ENCODE measurements at regions not wholly inside any gene's neighbourhood (a gene's known extent, or its start where the extent isn't known, plus 50 kb on each side); places are given as distances from the start of the nearest gene placed in this dataset.

GRCh38 chr2:128633501-128633900, 314.8 kb upstream of the HS6ST1 start:
- ATAC-seq (ENCODE audit: low read depth) (no peak), DNase-seq (ENCODE audit: low spot score) (no peak)
- H3K27me3 ChIP-seq (ENCODE audit: insufficient read depth, poor library complexity, severe bottlenecking) = no peaks in the 10 kb centered on the region
- no peak for TF ChIP-seq CTCF (IDR thresholded peaks at IDR 0.05; ENCODE audit: poor library complexity, severe bottlenecking)
- no peaks in the 10 kb centered on the region for H3K9me3 ChIP-seq (ENCODE audit: severe bottlenecking)
- H3K27ac ChIP-seq (ENCODE audit: poor library complexity, severe bottlenecking) = no peak overlapping the region
- no peaks in the 10 kb centered on the region for H3K4me1 ChIP-seq (ENCODE audit: insufficient read depth, poor library complexity, severe bottlenecking)
- H3K4me3 ChIP-seq (ENCODE audit: severe bottlenecking) = no peak overlapping the region
- no peaks in the 10 kb centered on the region for H3K36me3 ChIP-seq (ENCODE audit: low read depth)

GRCh38 chr2:128635361-128635900, 316.8 kb upstream of the HS6ST1 start:
- Histone ChIP-seq H3K27me3 (ENCODE audit: insufficient read depth, poor library complexity, severe bottlenecking) (no peaks in the 10 kb centered on the region), H3K9me3 (ENCODE audit: severe bottlenecking) (no peaks in the 10 kb centered on the region), H3K4me3 (ENCODE audit: severe bottlenecking) (no peak overlapping the region), H3K4me1 (ENCODE audit: insufficient read depth, poor library complexity, severe bottlenecking) (no peaks in the 10 kb centered on the region), H3K27ac (ENCODE audit: poor library complexity, severe bottlenecking) (no peak overlapping the region), H3K36me3 (ENCODE audit: low read depth) (no peaks in the 10 kb centered on the region)
- no peak for DNase-seq (ENCODE audit: low spot score)
- no peak for ATAC-seq (ENCODE audit: low read depth)
- TF ChIP-seq CTCF (IDR thresholded peaks at IDR 0.05; ENCODE audit: poor library complexity, severe bottlenecking) = no peak

- Histone ChIP-seq H3K27ac (ENCODE audit: poor library complexity, severe bottlenecking) (no peak overlapping the region), H3K9me3 (ENCODE audit: severe bottlenecking) (no peaks in the 10 kb centered on the region), H3K4me1 (ENCODE audit: insufficient read depth, poor library complexity, severe bottlenecking) (no peaks in the 10 kb centered on the region), H3K4me3 (ENCODE audit: severe bottlenecking) (no peak overlapping the region), H3K27me3 (ENCODE audit: insufficient read depth, poor library complexity, severe bottlenecking) (no peaks in the 10 kb centered on the region), H3K36me3 (ENCODE audit: low read depth) (no peaks in the 10 kb centered on the region)
- no peak for DNase-seq (ENCODE audit: low spot score)
- ATAC-seq (ENCODE audit: low read depth) = no peak
- TF ChIP-seq CTCF (IDR thresholded peaks at IDR 0.05; ENCODE audit: poor library complexity, severe bottlenecking) = no peak
Measured at GRCh38 chr2:128636802-128637147, 318.1 kb upstream of the HS6ST1 start.

- H3K9me3 ChIP-seq (ENCODE audit: severe bottlenecking) = no peaks in the 10 kb centered on the region
- H3K27ac ChIP-seq (ENCODE audit: poor library complexity, severe bottlenecking) = no peak overlapping the region
- H3K27me3 ChIP-seq (ENCODE audit: insufficient read depth, poor library complexity, severe bottlenecking) = no peaks in the 10 kb centered on the region
- no peak for DNase-seq (ENCODE audit: low spot score)
- H3K4me1 ChIP-seq (ENCODE audit: insufficient read depth, poor library complexity, severe bottlenecking) = no peaks in the 10 kb centered on the region
- H3K36me3 ChIP-seq (ENCODE audit: low read depth) = no peaks in the 10 kb centered on the region
- no peak for ATAC-seq (ENCODE audit: low read depth)
- H3K4me3 ChIP-seq (ENCODE audit: severe bottlenecking) = no peak overlapping the region
- no peak for TF ChIP-seq CTCF (IDR thresholded peaks at IDR 0.05; ENCODE audit: poor library complexity, severe bottlenecking)
Measured at GRCh38 chr2:128637481-128638155, 318.9 kb upstream of the HS6ST1 start.
